Peyer's patch (tissue), 4 donors: ENCODE measurements at regions not wholly inside any gene's neighbourhood (a gene's known extent, or its start where the extent isn't known, plus 50 kb on each side); places are given as distances from the start of the nearest gene placed in this dataset.

ENCODE experiments used
- CTCF ChIP-seq, 6 experiments: fragments of 450-650 bp in 4 of 6; fragments of 200-600 bp in 2 of 6; sonication (generic) in 1 of 6; IDR thresholded peaks; one replicate each; pipeline ENCODE4 v1.5.1; 2017 to 2019; ENCODE audit warnings: antibody characterized with exemption in 6 of 6, mild to moderate bottlenecking in 3 of 6, moderate library complexity in 1 of 6
- POLR2A ChIP-seq, 2 donors: fragments of 450-650 bp; IDR thresholded peaks; one replicate each; pipeline ENCODE4 v1.5.1; 2017; ENCODE audit warnings: antibody characterized with exemption in 2 of 2, mild to moderate bottlenecking in 2 of 2, moderate library complexity in 2 of 2

- no peak for TF ChIP-seq POLR2A (IDR thresholded peaks at IDR 0.05)
- TF ChIP-seq CTCF (IDR thresholded peaks at IDR 0.05), result no peak
These were observed 122.8 kb upstream of the FAT1 start for GRCh38 chr4:186846426-186846825.
